ENCODE measurements at regions not wholly inside any gene's neighbourhood (a gene's known extent, or its start where the extent isn't known, plus 50 kb on each side); places are given as distances from the start of the nearest gene placed in this dataset.

DNA sequence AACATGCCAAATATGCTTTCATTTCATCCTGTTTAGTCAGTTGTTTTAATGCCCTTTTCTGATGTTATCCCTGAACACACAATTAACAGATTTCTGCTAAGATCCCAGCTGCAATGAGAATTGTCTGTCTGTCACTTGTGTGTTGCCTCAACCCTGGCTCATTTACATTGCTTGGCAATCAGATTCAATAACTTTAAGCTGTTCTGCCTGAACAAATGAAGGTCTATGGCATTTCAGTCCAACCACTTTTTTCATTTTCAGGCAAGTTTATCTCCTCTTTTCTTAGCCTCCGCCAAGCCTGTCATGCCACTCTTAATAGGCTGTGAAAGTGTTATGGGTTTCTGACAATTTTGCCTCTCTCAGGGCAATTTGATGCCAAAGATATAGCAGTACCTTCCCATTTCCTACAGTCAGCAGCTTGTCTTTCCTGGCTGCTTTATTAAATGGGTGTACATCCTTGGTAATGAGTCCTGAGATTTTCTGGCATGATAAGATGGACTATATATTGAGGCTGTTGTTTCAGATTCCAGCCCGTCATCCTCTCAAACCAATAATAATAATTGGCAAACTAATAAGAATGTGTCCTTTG lies 68.7 kb upstream of the ADAMTS9 start:
- H3F3A ChIP-seq (ENCODE audit: insufficient read depth): no peaks in the 10 kb centered on the region
- H3K79me2 ChIP-seq (ENCODE audit: insufficient read depth): no peaks in the 10 kb centered on the region
- no peak overlapping the region for H3K9ac ChIP-seq
- DNase-seq: no peak
- in situ Hi-C loops (cut with MboI): no loop called here
- no peak overlapping the region for H3K4me3 ChIP-seq
- TF ChIP-seq EZH2 (IDR thresholded peaks at IDR 0.05; ENCODE audit: insufficient read depth, poor library complexity, severe bottlenecking): no peak
- no peak for TF ChIP-seq EZH2phosphoT487 (IDR thresholded peaks at IDR 0.05; ENCODE audit: insufficient read depth, low read depth)
- H3K27me3 ChIP-seq (replicated peaks; ENCODE audit: insufficient read depth): no peaks in the 10 kb centered on the region
- no peaks in the 10 kb centered on the region for H3K36me3 ChIP-seq (ENCODE audit: low read depth)
- H3K9me3 ChIP-seq (ENCODE audit: low read depth): no peaks in the 10 kb centered on the region
- H2AFZ ChIP-seq: no peak overlapping the region
- H3K4me2 ChIP-seq (ENCODE audit: unreplicated experiment): no peak overlapping the region
- H3K4me1 ChIP-seq (ENCODE audit: insufficient read depth): no peaks in the 10 kb centered on the region
- WGBS, 2 experiments (ENCODE audit: low coverage in 1 of 2, low lambda C conversion rate in 2 of 2, missing lambda C conversion rate in 2 of 2): 62 to 70% methylated on average over 2 of the region's 2 CpGs
- H3K27ac ChIP-seq: no peak overlapping the region
- H3K9me2 ChIP-seq (ENCODE audit: insufficient read depth): no peaks in the 10 kb centered on the region
- no peaks in the 10 kb centered on the region for H4K20me1 ChIP-seq (ENCODE audit: insufficient read depth)

DNA sequence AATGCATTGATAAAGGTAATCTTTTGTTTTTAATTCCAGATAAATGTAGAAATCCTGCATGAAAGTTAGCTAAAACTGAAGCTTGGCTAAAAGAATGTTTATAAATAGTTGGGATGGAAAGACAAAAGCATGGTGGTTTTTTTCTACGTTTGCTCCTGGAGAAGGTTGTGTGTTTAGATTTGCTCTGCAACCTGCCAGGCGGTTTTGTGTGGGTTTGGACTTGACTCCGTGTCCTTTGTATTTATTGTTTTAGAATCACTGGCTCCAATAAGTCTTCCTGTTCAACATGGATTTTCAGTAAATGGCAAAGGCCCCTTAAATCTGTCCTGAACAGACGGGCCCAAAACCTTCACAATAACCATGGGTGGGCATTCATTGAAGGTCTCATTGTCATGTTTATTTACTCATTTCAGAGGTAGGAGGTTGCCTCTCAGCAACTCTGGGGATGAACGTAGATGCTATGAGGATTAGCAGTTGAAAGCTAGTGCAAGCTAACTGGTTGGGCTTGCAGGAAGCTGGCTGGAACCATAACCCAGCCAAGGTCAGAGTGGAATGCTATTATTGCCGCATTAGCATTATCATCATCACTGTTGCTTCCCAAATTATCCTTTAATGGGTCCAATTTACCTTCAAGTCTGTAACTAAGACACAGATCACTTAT lies 60.6 kb upstream of the ADAMTS9 start:
- no peaks in the 10 kb centered on the region for H3F3A ChIP-seq (ENCODE audit: insufficient read depth)
- H3K4me2 ChIP-seq (ENCODE audit: unreplicated experiment): no peak overlapping the region
- in situ Hi-C loops (cut with MboI): no loop called here

DNA sequence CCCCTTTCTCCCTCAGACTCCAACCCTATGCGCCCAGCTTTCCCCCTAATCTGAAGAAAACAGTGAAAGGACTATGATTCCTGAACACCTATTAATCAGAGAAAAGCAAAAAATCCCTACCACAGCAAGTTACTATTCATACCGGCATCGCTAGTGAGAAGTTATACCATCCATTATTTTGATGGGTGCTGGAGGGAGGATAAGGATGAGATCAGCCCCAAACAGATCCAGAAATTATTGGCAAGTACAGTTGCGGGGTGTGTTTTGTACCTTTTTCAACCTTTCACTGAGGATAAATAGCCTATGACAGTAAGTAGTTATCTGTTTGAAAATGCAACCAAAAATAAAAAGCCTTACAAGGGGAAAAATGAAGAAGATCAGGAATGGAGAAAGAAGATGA lies 59.9 kb upstream of the ADAMTS9 start:
- H3K4me1 ChIP-seq (ENCODE audit: insufficient read depth): no peaks in the 10 kb centered on the region
- H3K4me3 ChIP-seq: no peak overlapping the region
- no peaks in the 10 kb centered on the region for H3F3A ChIP-seq (ENCODE audit: insufficient read depth)
- H3K27me3 ChIP-seq (replicated peaks; ENCODE audit: insufficient read depth): no peaks in the 10 kb centered on the region
- H2AFZ ChIP-seq: no peak overlapping the region
- DNase-seq: no peak
- WGBS, 2 experiments (ENCODE audit: low coverage in 1 of 2, low lambda C conversion rate in 2 of 2, missing lambda C conversion rate in 2 of 2): 66 to 69% methylated on average over 4 of the region's 4 CpGs
- no peak overlapping the region for H3K27ac ChIP-seq
- no peaks in the 10 kb centered on the region for H4K20me1 ChIP-seq (ENCODE audit: insufficient read depth)
- no peaks in the 10 kb centered on the region for H3K79me2 ChIP-seq (ENCODE audit: insufficient read depth)
- TF ChIP-seq EZH2phosphoT487 (IDR thresholded peaks at IDR 0.05; ENCODE audit: insufficient read depth, low read depth) (no peak), EZH2 (IDR thresholded peaks at IDR 0.05; ENCODE audit: insufficient read depth, poor library complexity, severe bottlenecking) (no peak)
- H3K9me2 ChIP-seq (ENCODE audit: insufficient read depth): no peaks in the 10 kb centered on the region
- H3K9me3 ChIP-seq (ENCODE audit: low read depth): no peaks in the 10 kb centered on the region
- in situ Hi-C loops (cut with MboI): no loop called here
- H3K9ac ChIP-seq: no peak overlapping the region
- H3K36me3 ChIP-seq (ENCODE audit: low read depth): no peaks in the 10 kb centered on the region
- H3K4me2 ChIP-seq (ENCODE audit: unreplicated experiment): no peak overlapping the region

More for the DNA sequence above, 60.6 kb upstream of the ADAMTS9 start:
- no peaks in the 10 kb centered on the region for H3K27me3 ChIP-seq (replicated peaks; ENCODE audit: insufficient read depth)
- no peaks in the 10 kb centered on the region for H3K9me3 ChIP-seq (ENCODE audit: low read depth)
- no peaks in the 10 kb centered on the region for H3K4me1 ChIP-seq (ENCODE audit: insufficient read depth)
- no peaks in the 10 kb centered on the region for H4K20me1 ChIP-seq (ENCODE audit: insufficient read depth)
- H3K9ac ChIP-seq: no peak overlapping the region
- no peaks in the 10 kb centered on the region for H3K36me3 ChIP-seq (ENCODE audit: low read depth)
- no peak overlapping the region for H3K4me3 ChIP-seq
- no peaks in the 10 kb centered on the region for H3K79me2 ChIP-seq (ENCODE audit: insufficient read depth)
- H3K9me2 ChIP-seq (ENCODE audit: insufficient read depth): no peaks in the 10 kb centered on the region
- H2AFZ ChIP-seq: no peak overlapping the region
- TF ChIP-seq EZH2phosphoT487 (IDR thresholded peaks at IDR 0.05; ENCODE audit: insufficient read depth, low read depth): no peak
- no peak for TF ChIP-seq EZH2 (IDR thresholded peaks at IDR 0.05; ENCODE audit: insufficient read depth, poor library complexity, severe bottlenecking)
- DNase-seq: no peak
- H3K27ac ChIP-seq: no peak overlapping the region
- 61 to 65% methylated on average over 6 of the region's 6 CpGs for WGBS, 2 experiments (ENCODE audit: low coverage in 1 of 2, low lambda C conversion rate in 2 of 2, missing lambda C conversion rate in 2 of 2)

DNA sequence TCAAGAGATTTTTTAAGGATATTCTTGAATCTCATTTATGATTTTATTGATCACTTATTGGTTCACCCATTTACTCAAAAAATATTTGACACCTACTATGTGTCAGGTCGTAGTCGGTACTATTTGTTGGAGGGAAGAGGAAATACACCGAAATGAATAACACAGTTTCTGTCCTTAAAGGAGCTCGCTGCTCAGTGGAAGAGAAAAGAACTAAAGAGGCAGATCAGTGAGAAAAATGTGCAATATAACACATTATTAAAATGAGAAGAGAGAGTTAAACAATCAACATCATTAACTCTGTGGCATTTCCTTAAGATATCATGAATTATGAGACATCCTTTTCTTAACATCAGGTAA lies 56.1 kb upstream of the ADAMTS9 start:
- H3K27ac ChIP-seq: no peak overlapping the region
- no peak overlapping the region for H3K9ac ChIP-seq
- in situ Hi-C loops (cut with MboI): no loop called here
- no peaks in the 10 kb centered on the region for H3K27me3 ChIP-seq (replicated peaks; ENCODE audit: insufficient read depth)
- 59 to 69% methylated on average over 4 of the region's 4 CpGs for WGBS, 2 experiments (ENCODE audit: low coverage in 1 of 2, low lambda C conversion rate in 2 of 2, missing lambda C conversion rate in 2 of 2)
- H3K4me2 ChIP-seq (ENCODE audit: unreplicated experiment): no peak overlapping the region
- no peak for DNase-seq
- no peaks in the 10 kb centered on the region for H3K4me1 ChIP-seq (ENCODE audit: insufficient read depth)
- no peak overlapping the region for H2AFZ ChIP-seq
- no peaks in the 10 kb centered on the region for H3K9me3 ChIP-seq (ENCODE audit: low read depth)
- H3K36me3 ChIP-seq (ENCODE audit: low read depth): no peaks in the 10 kb centered on the region
- TF ChIP-seq EZH2phosphoT487 (IDR thresholded peaks at IDR 0.05; ENCODE audit: insufficient read depth, low read depth) (no peak), EZH2 (IDR thresholded peaks at IDR 0.05; ENCODE audit: insufficient read depth, poor library complexity, severe bottlenecking) (no peak)
- H3F3A ChIP-seq (ENCODE audit: insufficient read depth): no peaks in the 10 kb centered on the region
- no peak overlapping the region for H3K4me3 ChIP-seq
- no peaks in the 10 kb centered on the region for H3K9me2 ChIP-seq (ENCODE audit: insufficient read depth)
- no peaks in the 10 kb centered on the region for H4K20me1 ChIP-seq (ENCODE audit: insufficient read depth)
- no peaks in the 10 kb centered on the region for H3K79me2 ChIP-seq (ENCODE audit: insufficient read depth)
